Endodermal cell (in vitro differentiated cells): ENCODE measurements at regions not wholly inside any gene's neighbourhood (a gene's known extent, or its start where the extent isn't known, plus 50 kb on each side); places are given as distances from the start of the nearest gene placed in this dataset.

Experiments used
- DNase-seq: peaks from one replicate; pipeline ENCODE4 v3.0.0-alpha.2; 2017
- H3K27ac ChIP-seq: 2 replicates; pipeline ENCODE4 v1.5.1; 2013; ENCODE audit warnings: mild to moderate bottlenecking, low read depth, low read length, moderate library complexity
- H3K27me3 ChIP-seq: 2 replicates; pipeline ENCODE4 v1.6.1; 2013; ENCODE audit warnings: mild to moderate bottlenecking, low read length, moderate library complexity; ENCODE audit not compliant: insufficient read depth, control insufficient read depth, poor library complexity, severe bottlenecking
- H3K36me3 ChIP-seq: 2 replicates; pipeline ENCODE4 v1.7.0; 2013; ENCODE audit warnings: mild to moderate bottlenecking, low read length, moderate library complexity; ENCODE audit not compliant: control insufficient read depth, insufficient read depth
- H3K4me1 ChIP-seq: one replicate; pipeline ENCODE4 v1.7.0; 2013; ENCODE audit warnings: low read length; ENCODE audit not compliant: control insufficient read depth, insufficient read depth
- H3K4me3 ChIP-seq: 2 replicates; pipeline ENCODE4 v1.5.1; 2013; ENCODE audit warnings: mild to moderate bottlenecking, low read length, moderate library complexity
- H3K9ac ChIP-seq: 2 replicates; pipeline ENCODE4 v1.6.1; 2013; ENCODE audit warnings: mild to moderate bottlenecking, low read length, moderate library complexity; ENCODE audit not compliant: poor library complexity, severe bottlenecking; ENCODE audit errors: extremely low read depth
- H3K9me3 ChIP-seq: 2 replicates; pipeline ENCODE4 v1.6.1; 2013; ENCODE audit warnings: mild to moderate bottlenecking, low read length, moderate library complexity; ENCODE audit not compliant: control insufficient read depth
- H3K27ac Mint-ChIP-seq: 2 replicates; pipeline ENCODE4 v1.8.0; 2020; ENCODE audit warnings: mixed read lengths
- H3K27me3 Mint-ChIP-seq: 2 replicates; pipeline ENCODE4 v1.8.0; 2021; ENCODE audit warnings: mild to moderate bottlenecking, mixed read lengths; ENCODE audit not compliant: insufficient read depth
- H3K36me3 Mint-ChIP-seq: 2 replicates; pipeline ENCODE4 v1.8.0; 2020; ENCODE audit warnings: low read depth, mixed read lengths
- H3K4me1 Mint-ChIP-seq: 2 replicates; pipeline ENCODE4 v1.8.0; 2020; ENCODE audit warnings: mixed read lengths
- H3K4me3 Mint-ChIP-seq: 2 replicates; pipeline ENCODE4 v1.8.0; 2020; ENCODE audit warnings: mild to moderate bottlenecking, moderate library complexity, mixed read lengths
- H3K9me3 Mint-ChIP-seq: 2 replicates; pipeline ENCODE4 v1.8.0; 2020; ENCODE audit warnings: mild to moderate bottlenecking, mixed read lengths
- CTCF ChIP-seq: fragments of 200-600 bp; sonication (generic); conservative IDR thresholded peaks from 2 replicates; pipeline ENCODE4 v1.5.0; 2021; ENCODE audit warnings: antibody characterized with exemption, mild to moderate bottlenecking
- WGBS, 2 experiments: methylation state at CpG; one replicate each; pipeline versions ENCODE4 v1.1.5 to v1.1.7; 2013; ENCODE audit warnings: missing lambda C conversion rate in 2 of 2, mixed read lengths in 1 of 2; ENCODE audit not compliant: insufficient coverage in 1 of 2, insufficient read length in 1 of 2; 5-methylcytosine and 5-hydroxymethylcytosine counted together

GRCh38 chr2:62281663-62282062 lies 85.7 kb downstream of the B3GNT2 start:
- H3K9ac ChIP-seq, result no peak overlapping the region
- Mint-ChIP-seq H3K27ac (no peak overlapping the region), H3K4me3 (no peak overlapping the region), H3K27me3 (peaks cover 1% of the 10 kb centered on the region), H3K9me3 (peaks cover 73% of the 10 kb centered on the region), H3K4me1 (no peaks in the 10 kb centered on the region), H3K36me3 (peaks cover 37% of the 10 kb centered on the region)
- TF ChIP-seq CTCF, result no peak
- H3K27me3 ChIP-seq, result no peaks in the 10 kb centered on the region
- H3K36me3 ChIP-seq, result no peaks in the 10 kb centered on the region
- no peak overlapping the region for H3K4me3 ChIP-seq
- no peak for DNase-seq
- no peaks in the 10 kb centered on the region for H3K4me1 ChIP-seq
- 80 to 100% methylated on average over 1 of the region's 1 CpG for WGBS, 2 experiments
- H3K9me3 ChIP-seq, result peaks cover 75% of the 10 kb centered on the region
- H3K27ac ChIP-seq, result no peak overlapping the region

DNA sequence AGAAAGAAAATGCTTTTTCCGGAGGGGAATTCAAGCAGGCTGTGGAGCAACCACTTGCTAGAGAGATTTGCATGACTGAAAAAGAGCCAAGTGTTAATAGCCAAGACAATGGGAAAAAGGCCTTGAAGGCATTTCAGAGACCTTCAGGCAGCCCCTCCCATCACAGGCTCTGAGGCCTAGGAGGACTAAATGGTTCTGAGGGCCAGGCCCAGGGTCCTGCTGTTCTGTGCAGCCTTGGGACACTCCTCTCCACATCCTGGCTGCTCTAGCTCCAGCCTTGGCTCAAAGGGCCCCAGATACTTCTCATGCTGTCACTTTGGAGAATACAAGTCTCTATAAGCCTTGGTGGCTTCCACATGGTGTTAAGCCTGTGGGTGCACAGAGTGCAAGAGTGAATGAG lies 81.8 kb downstream of the B3GNT2 start:
- no peaks in the 10 kb centered on the region for H3K27me3 ChIP-seq
- H3K36me3 Mint-ChIP-seq, result peaks cover 44% of the 10 kb centered on the region
- no peaks in the 10 kb centered on the region for H3K4me1 ChIP-seq
- peaks cover 60% of the 10 kb centered on the region for H3K9me3 ChIP-seq
- no peak overlapping the region for H3K4me3 Mint-ChIP-seq
- 94 to 95% methylated on average over 1 of the region's 1 CpG for WGBS, 2 experiments
- H3K4me3 ChIP-seq, result peak overlapping the region; percentile 2
- no peaks in the 10 kb centered on the region for H3K4me1 Mint-ChIP-seq
- no peak overlapping the region for H3K9ac ChIP-seq
- H3K27ac ChIP-seq, result no peak overlapping the region
- TF ChIP-seq CTCF, result no peak
- H3K27ac Mint-ChIP-seq, result no peak overlapping the region
- H3K36me3 ChIP-seq, result no peaks in the 10 kb centered on the region
- DNase-seq, result no peak
- H3K9me3 Mint-ChIP-seq, result peaks cover 62% of the 10 kb centered on the region
- H3K27me3 Mint-ChIP-seq, result peaks cover 1% of the 10 kb centered on the region
